Body of pancreas (tissue), 4 donors: ENCODE measurements at regions not wholly inside any gene's neighbourhood (a gene's known extent, or its start where the extent isn't known, plus 50 kb on each side); places are given as distances from the start of the nearest gene placed in this dataset.

ENCODE experiments used
- CTCF ChIP-seq, 7 experiments: fragments of 450-650 bp in 4 of 7; fragments of 200-600 bp in 3 of 7; sonication (generic) in 3 of 7; IDR thresholded peaks; one replicate each; pipeline ENCODE4 v1.5.1; 2016 to 2019; ENCODE audit warnings: antibody characterized with exemption in 7 of 7
- POLR2A ChIP-seq, 3 donors: fragments of 450-650 bp; IDR thresholded peaks; one replicate each; pipeline ENCODE4 v1.6.1; 2016; ENCODE audit warnings: antibody characterized with exemption in 3 of 3, mild to moderate bottlenecking in 2 of 3

GRCh38 chr3:168417016-168417415 is 321.3 kb upstream of the GOLIM4 start:
- no peak for TF ChIP-seq CTCF (IDR thresholded peaks at IDR 0.05)
- TF ChIP-seq POLR2A (IDR thresholded peaks at IDR 0.05) = no peak
